ENCODE measurements at regions not wholly inside any gene's neighbourhood (a gene's known extent, or its start where the extent isn't known, plus 50 kb on each side); places are given as distances from the start of the nearest gene placed in this dataset.
"Not testable (repeated sequence)": the region's sequence is repeated elsewhere in the genome, so short reads cannot be mapped to it uniquely, and the experiment has no call there.

GRCh38 chr1:5737081-5737480, 255.1 kb downstream of the NPHP4 start:
- in situ Hi-C loops (cut with MboI; ENCODE audit: low pct_unique_long_range_greater_than_20kb in 2 of 9, low sequenced_read_pairs in 9 of 9, unreplicated experiment in 9 of 9), result loop anchor here in 2 of 9 experiments (25.0 kb wide), 2 partner anchors 225 to 1825 kb away; partner anchors contain the start of gene C1orf174 (in 1 of the 2)
- ATAC-seq (replicated peaks in 6 of 8), result no peak
- Histone ChIP-seq H3K27ac (no peak overlapping the region), H3K4me1 (replicated peaks in 1 of 2) (no peaks in the 10 kb centered on the region), H3K4me3 (no peak overlapping the region)
- WGBS, 10 experiments, result 2 to 86% (median 59%) methylated on average over 2 to 4 of the region's 4 CpGs

- WGBS, 10 experiments, result 22 to 75% (median 58%) methylated on average over 2 to 5 of the region's 8 CpGs; no CpG with 5 or more reads in 5 of the 10 experiments
- peak in 1 of 8 experiments; percentile 38 for ATAC-seq (replicated peaks in 6 of 8)
- no peak overlapping the region for H3K4me3 ChIP-seq
- no peaks in the 10 kb centered on the region for H3K4me1 ChIP-seq (replicated peaks in 1 of 2)
- H3K27ac ChIP-seq, result no peak overlapping the region
- in situ Hi-C loops (cut with MboI; ENCODE audit: low pct_unique_long_range_greater_than_20kb in 2 of 9, low sequenced_read_pairs in 9 of 9, unreplicated experiment in 9 of 9), result loop anchor here in 2 of 9 experiments (25.0 kb wide), 2 partner anchors 223 to 1823 kb away; partner anchors contain the start of gene C1orf174 (in 1 of the 2)
Measured at GRCh38 chr1:5734996-5735395, 257.2 kb downstream of the NPHP4 start.

- no peak overlapping the region for H3K27ac ChIP-seq
- ATAC-seq (replicated peaks in 6 of 8), result peak in 1 of 8 experiments; percentile 15
- no peaks in the 10 kb centered on the region for H3K4me1 ChIP-seq (replicated peaks in 1 of 2)
- in situ Hi-C loops (cut with MboI; ENCODE audit: low pct_unique_long_range_greater_than_20kb in 2 of 9, low sequenced_read_pairs in 9 of 9, unreplicated experiment in 9 of 9), result loop anchor here in 2 of 9 experiments (25.0 kb wide), 2 partner anchors 222 to 1822 kb away; partner anchors contain the start of gene C1orf174 (in 1 of the 2)
- WGBS, 10 experiments, result 0 to 70% (median 56%) methylated on average over 1 to 8 of the region's 8 CpGs; no CpG with 5 or more reads in 5 of the 10 experiments
- H3K4me3 ChIP-seq, result no peak overlapping the region
Measured at GRCh38 chr1:5734414-5734813, 257.8 kb downstream of the NPHP4 start.

- Histone ChIP-seq H3K4me1 (replicated peaks in 1 of 2) (peaks cover 0 to 4% of the 10 kb centered on the region in 2 donors), H3K27ac (no peak overlapping the region), H3K4me3 (no peak overlapping the region)
- ATAC-seq (replicated peaks in 6 of 8), result no peak
- 0 to 90% (median 80%) methylated on average over 1 to 5 of the region's 13 CpGs; no CpG with 5 or more reads in 5 of the 10 experiments for WGBS, 10 experiments
- in situ Hi-C loops (cut with MboI; ENCODE audit: low pct_unique_long_range_greater_than_20kb in 2 of 9, low sequenced_read_pairs in 9 of 9, unreplicated experiment in 9 of 9), result loop anchor here in 2 of 9 experiments (25.0 kb wide), 2 partner anchors 221 to 1821 kb away; partner anchors contain the start of gene C1orf174 (in 1 of the 2)
Measured at GRCh38 chr1:5733596-5733995, 258.6 kb downstream of the NPHP4 start.

GRCh38 chr1:5731110-5731423, 261.2 kb downstream of the NPHP4 start:
- in situ Hi-C loops (cut with MboI; ENCODE audit: low pct_unique_long_range_greater_than_20kb in 2 of 9, low sequenced_read_pairs in 9 of 9, unreplicated experiment in 9 of 9), result loop anchor here in 2 of 9 experiments (25.0 kb wide), 2 partner anchors 219 to 1819 kb away; partner anchors contain the start of gene C1orf174 (in 1 of the 2)
- WGBS, 10 experiments, result 0 to 92% (median 88%) methylated on average over 1 to 5 of the region's 5 CpGs; no CpG with 5 or more reads in 6 of the 10 experiments
- Histone ChIP-seq H3K4me3 (no peak overlapping the region), H3K4me1 (replicated peaks in 1 of 2) (peaks cover 0 to 9% of the 10 kb centered on the region in 2 donors), H3K27ac (no peak overlapping the region)
- ATAC-seq (replicated peaks in 6 of 8), result no peak

GRCh38 chr1:5730272-5731109, 261.7 kb downstream of the NPHP4 start:
- WGBS, 10 experiments, result 67 to 93% (median 89%) methylated on average over 3 to 7 of the region's 16 CpGs; no CpG with 5 or more reads in 5 of the 10 experiments
- ATAC-seq (replicated peaks in 6 of 8), result no peak

GRCh38 chr1:5729636-5730145, 262.5 kb downstream of the NPHP4 start:
- no peak overlapping the region for H3K27ac ChIP-seq
- 10 to 60% (median 41%) methylated on average over 1 to 3 of the region's 4 CpGs; no CpG with 5 or more reads in 5 of the 10 experiments for WGBS, 10 experiments
- in situ Hi-C loops (cut with MboI; ENCODE audit: low pct_unique_long_range_greater_than_20kb in 2 of 9, low sequenced_read_pairs in 9 of 9, unreplicated experiment in 9 of 9), result loop anchor here in 2 of 9 experiments (25.0 kb wide), 2 partner anchors 217 to 1817 kb away; partner anchors contain the start of gene C1orf174 (in 1 of the 2)
- H3K4me3 ChIP-seq, result no peak overlapping the region
- no peak for ATAC-seq (replicated peaks in 6 of 8)
- H3K4me1 ChIP-seq (replicated peaks in 1 of 2), result peaks cover 0 to 9% of the 10 kb centered on the region in 2 donors

More at GRCh38 chr1:5730272-5731109, 261.7 kb downstream of the NPHP4 start:
- Histone ChIP-seq H3K4me1 (replicated peaks in 1 of 2) (peaks cover 0 to 9% of the 10 kb centered on the region in 2 donors), H3K4me3 (no peak overlapping the region), H3K27ac (no peak overlapping the region)
- in situ Hi-C loops (cut with MboI; ENCODE audit: low pct_unique_long_range_greater_than_20kb in 2 of 9, low sequenced_read_pairs in 9 of 9, unreplicated experiment in 9 of 9), result loop anchor here in 2 of 9 experiments (25.0 kb wide), 2 partner anchors 218 to 1818 kb away; partner anchors contain the start of gene C1orf174 (in 1 of the 2)

GRCh38 chr1:5728663-5729355, 263.4 kb downstream of the NPHP4 start:
- ATAC-seq (replicated peaks in 6 of 8), result peak in 4 of 8 experiments; percentile 32 to 56 (median 48)
- in situ Hi-C loops (cut with MboI; ENCODE audit: low pct_unique_long_range_greater_than_20kb in 2 of 9, low sequenced_read_pairs in 9 of 9, unreplicated experiment in 9 of 9), result loop anchor here in 2 of 9 experiments (25.0 kb wide), 2 partner anchors 217 to 1817 kb away; partner anchors contain the start of gene C1orf174 (in 1 of the 2)
- Histone ChIP-seq H3K27ac (no peak overlapping the region), H3K4me1 (replicated peaks in 1 of 2) (peaks cover 0 to 9% of the 10 kb centered on the region in 2 donors), H3K4me3 (no peak overlapping the region)
- 0 to 60% (median 37%) methylated on average over 1 to 3 of the region's 5 CpGs; no CpG with 5 or more reads in 5 of the 10 experiments for WGBS, 10 experiments

- Histone ChIP-seq H3K27ac (no peak overlapping the region), H3K4me3 (no peak overlapping the region), H3K4me1 (replicated peaks in 1 of 2) (peaks cover 0 to 9% of the 10 kb centered on the region in 2 donors)
- ATAC-seq (replicated peaks in 6 of 8), result no peak
- 10 to 77% (median 73%) methylated on average over 1 to 14 of the region's 17 CpGs; no CpG with 5 or more reads in 3 of the 10 experiments for WGBS, 10 experiments
- in situ Hi-C loops (cut with MboI; ENCODE audit: low pct_unique_long_range_greater_than_20kb in 2 of 9, low sequenced_read_pairs in 9 of 9, unreplicated experiment in 9 of 9), result loop anchor here in 2 of 9 experiments (25.0 kb wide), 2 partner anchors 216 to 1816 kb away; partner anchors contain the start of gene C1orf174 (in 1 of the 2)
Measured at GRCh38 chr1:5727871-5728643, 264.2 kb downstream of the NPHP4 start.

- Histone ChIP-seq H3K4me3 (no peak overlapping the region), H3K27ac (no peak overlapping the region), H3K4me1 (replicated peaks in 1 of 2) (peaks cover 0 to 9% of the 10 kb centered on the region in 2 donors)
- in situ Hi-C loops (cut with MboI; ENCODE audit: low pct_unique_long_range_greater_than_20kb in 2 of 9, low sequenced_read_pairs in 9 of 9, unreplicated experiment in 9 of 9), result loop anchor here in 2 of 9 experiments (25.0 kb wide), 2 partner anchors 215 to 1815 kb away; partner anchors contain the start of gene C1orf174 (in 1 of the 2)
- ATAC-seq (replicated peaks in 6 of 8), result no peak
Measured at GRCh38 chr1:5727191-5727590, 265.0 kb downstream of the NPHP4 start.

GRCh38 chr1:5726586-5727184, 265.5 kb downstream of the NPHP4 start:
- not testable (repeated sequence) for H3K27ac ChIP-seq; H3K4me1 ChIP-seq (replicated peaks in 1 of 2); ATAC-seq (replicated peaks in 6 of 8); H3K4me3 ChIP-seq
- 20 to 100% (median 75%) methylated on average over 1 to 6 of the region's 13 CpGs; no CpG with 5 or more reads in 6 of the 10 experiments for WGBS, 10 experiments
- in situ Hi-C loops (cut with MboI; ENCODE audit: low pct_unique_long_range_greater_than_20kb in 2 of 9, low sequenced_read_pairs in 9 of 9, unreplicated experiment in 9 of 9), result loop anchor here in 2 of 9 experiments (25.0 kb wide), 2 partner anchors 214 to 1814 kb away; partner anchors contain the start of gene C1orf174 (in 1 of the 2)
